SHP77 treated with DMSO at 0.1 percent for 48 hours (cell line): ENCODE measurements at regions not wholly inside any gene's neighbourhood (a gene's known extent, or its start where the extent isn't known, plus 50 kb on each side); places are given as distances from the start of the nearest gene placed in this dataset.
"Not testable (repeated sequence)": the region's sequence is repeated elsewhere in the genome, so short reads cannot be mapped to it uniquely, and the experiment has no call there.

Experiments used
- DNase-seq: peaks from one replicate; lab custom pipeline; 2025; lab: John Stamatoyannopoulos, UW

- no peak for DNase-seq
Measured at GRCh38 chr7:3138206-3138605, 94.5 kb upstream of the CARD11 start.

DNA sequence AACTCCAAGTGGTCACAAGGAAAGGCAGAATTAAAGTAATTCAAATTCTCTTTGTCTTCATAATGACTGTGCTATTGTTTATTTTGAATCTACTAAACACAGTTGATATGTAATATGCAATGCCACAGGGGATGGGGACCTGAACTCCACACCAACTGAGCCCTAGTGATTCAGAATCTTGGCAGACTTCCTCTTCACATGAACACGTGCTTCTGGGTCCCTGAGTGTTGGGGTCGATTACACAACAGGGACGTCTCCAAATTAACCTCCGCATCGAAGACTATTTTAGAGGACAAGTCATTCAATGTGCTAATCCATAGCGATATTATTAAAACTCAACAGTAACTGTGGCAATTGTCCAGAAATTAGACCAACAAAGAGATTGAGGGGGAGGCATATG lies 95.3 kb upstream of the CARD11 start:
- no peak for DNase-seq

GRCh38 chr7:3140834-3141233 lies 97.2 kb upstream of the CARD11 start:
- DNase-seq: no peak

DNA sequence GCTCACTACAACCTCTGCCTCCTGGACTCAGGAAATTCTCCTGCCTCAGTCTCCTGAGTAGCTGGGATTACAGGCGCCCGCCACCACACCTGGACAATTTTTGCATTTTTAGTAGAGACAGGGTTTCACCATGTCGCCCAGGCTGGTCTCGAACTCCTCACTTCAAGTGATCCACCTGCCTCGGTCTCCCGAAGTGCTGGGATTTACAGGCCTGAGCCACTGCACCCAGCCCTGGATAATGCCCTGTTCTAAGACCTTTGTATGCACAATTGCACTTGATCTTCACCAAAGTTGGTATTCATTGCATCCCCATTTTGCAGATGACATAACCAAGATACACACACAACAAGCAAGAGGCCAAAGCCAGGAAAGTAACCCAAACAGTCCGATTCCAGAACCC lies 97.7 kb upstream of the CARD11 start:
- DNase-seq: no peak

DNA sequence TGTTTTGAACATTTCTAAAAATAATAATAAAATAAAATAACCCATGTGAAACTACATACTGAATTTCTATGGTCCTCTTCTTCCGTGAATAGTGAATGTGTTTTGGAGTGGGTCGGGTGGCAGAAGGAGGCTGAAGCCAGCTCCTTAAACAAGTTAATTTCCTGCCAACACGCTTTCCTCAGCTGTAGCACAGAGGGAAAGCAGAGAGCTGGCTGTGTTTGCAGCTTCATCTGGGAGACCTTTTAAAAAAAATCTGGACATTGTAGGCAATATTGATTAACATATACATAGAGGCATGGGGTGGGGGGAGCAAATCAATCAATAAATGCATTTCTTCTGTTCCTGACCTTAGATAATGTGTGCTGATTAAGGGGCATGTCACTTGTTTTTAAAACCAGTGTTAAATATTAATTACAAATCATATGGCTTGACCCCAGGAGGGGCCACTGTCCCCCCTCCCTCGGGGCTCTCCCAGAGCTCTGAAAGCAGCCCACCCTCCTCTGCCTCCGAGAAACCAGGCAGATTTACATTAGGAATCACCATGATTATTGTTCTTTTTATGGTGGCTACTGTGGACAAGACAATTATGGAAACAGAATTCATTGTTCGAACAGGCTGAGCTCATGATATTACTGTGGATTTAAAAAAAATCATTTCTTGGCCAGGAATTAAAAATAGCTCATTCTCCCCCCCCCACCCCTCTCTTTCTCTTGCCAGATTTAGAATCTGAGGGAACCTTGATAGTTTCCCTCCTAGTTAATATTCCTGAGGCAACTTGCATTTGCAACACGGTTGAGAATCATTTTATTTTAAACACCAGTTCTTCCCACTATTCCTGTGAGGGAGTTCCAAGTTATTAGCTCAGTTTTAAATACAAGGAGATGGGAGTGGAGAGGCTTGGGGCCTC lies 100.5 kb upstream of the CARD11 start:
- no peak for DNase-seq

- not testable (repeated sequence) for DNase-seq
Measured at GRCh38 chr7:3144776-3145125, 101.1 kb upstream of the CARD11 start.

DNA sequence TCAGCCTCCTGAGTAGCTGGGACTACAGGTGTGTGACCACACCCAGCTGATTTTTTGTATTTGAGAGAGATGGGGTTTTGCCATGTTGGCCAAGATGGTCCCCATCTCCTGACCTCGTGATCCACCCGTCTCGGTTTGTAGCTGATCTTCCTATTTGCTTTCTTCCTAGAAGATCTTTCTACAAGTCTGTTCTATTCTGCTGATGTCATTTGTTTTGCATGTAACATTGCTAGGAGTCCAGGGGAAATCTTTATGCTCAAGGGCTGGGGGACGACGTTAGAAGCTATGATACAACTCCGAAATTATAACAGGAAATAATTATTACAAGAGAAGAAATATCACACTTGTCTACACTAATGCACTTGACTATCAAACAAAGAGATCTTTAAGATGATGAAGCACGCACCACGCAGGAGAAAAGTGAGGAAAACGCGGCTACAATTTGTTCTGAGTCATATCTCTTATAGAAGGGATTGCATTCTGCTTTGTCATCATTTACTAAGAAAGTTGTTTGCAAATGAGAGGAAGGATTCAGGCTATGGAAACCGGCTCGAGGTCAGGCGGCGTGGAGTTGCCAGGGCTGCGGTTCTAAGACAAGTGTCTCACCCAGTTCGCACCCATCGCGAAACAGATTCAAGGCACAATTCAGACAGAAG lies 103.0 kb upstream of the CARD11 start:
- DNase-seq: no peak

DNA sequence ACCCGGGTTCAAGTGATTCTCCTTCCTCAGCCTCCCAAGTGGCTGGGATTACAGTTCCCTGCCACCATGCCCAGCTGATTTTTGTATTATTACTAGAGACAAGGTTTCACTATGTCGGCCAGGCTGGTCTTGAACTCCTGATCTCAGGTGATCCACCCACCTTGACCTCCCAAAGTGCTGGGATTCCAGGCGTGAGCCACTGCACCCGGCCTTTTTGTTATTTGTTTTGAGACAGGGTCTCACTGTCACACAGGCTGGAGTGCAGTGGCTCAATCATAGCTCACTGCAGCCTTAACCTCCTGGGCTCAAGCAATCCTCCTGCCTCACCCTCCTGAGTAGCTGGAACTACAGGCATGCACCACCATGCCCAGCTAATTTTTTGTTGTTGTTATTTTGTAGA lies 104.8 kb upstream of the CARD11 start:
- DNase-seq: not testable (repeated sequence)

- no peak for DNase-seq
Measured at GRCh38 chr7:3149231-3149995, 105.7 kb upstream of the CARD11 start.

- DNase-seq: no peak
Measured at GRCh38 chr7:3150027-3150426, 106.4 kb upstream of the CARD11 start.

GRCh38 chr7:3151784-3152183 lies 108.1 kb upstream of the CARD11 start:
- no peak for DNase-seq

DNA sequence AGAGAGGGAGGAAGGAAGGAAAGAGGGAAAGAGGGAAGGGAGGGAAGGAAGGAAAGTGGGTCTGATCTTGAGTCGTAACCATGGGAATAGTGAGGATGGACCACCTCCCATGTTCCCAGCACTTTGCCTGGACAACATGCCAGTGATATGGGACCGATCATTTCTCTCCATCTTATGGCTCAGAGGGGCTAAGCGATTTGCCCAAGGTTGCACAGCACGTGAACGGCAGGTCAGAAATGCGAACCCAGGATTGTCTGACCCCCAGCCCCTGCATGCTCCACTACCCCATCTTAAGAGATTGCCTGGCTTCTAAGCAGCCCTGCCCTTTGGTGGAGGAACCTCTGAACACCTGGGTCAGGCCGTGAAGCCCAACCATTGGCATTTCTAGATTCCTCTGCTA lies 109.0 kb upstream of the CARD11 start:
- no peak for DNase-seq

DNA sequence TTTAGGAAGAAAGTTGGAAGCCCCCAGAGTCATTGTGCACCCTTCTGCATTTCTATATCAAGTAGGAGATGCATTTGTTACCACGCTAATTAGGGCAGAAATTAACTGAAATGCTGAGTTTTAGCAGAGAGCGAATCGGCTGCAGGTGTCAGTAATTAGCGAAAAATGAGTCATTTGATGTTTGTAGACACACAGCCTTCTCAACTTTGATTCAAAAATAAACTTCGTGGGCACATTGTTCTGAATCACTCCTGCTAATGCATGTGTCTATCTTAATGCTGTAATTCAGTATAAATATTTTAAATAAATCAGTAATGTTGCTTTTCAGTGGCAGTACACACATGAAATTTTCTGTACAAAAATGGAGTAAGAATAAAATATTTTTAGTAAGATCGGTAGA lies 109.5 kb upstream of the CARD11 start:
- DNase-seq: no peak

GRCh38 chr7:3154317-3154716 lies 110.7 kb upstream of the CARD11 start:
- no peak for DNase-seq

DNA sequence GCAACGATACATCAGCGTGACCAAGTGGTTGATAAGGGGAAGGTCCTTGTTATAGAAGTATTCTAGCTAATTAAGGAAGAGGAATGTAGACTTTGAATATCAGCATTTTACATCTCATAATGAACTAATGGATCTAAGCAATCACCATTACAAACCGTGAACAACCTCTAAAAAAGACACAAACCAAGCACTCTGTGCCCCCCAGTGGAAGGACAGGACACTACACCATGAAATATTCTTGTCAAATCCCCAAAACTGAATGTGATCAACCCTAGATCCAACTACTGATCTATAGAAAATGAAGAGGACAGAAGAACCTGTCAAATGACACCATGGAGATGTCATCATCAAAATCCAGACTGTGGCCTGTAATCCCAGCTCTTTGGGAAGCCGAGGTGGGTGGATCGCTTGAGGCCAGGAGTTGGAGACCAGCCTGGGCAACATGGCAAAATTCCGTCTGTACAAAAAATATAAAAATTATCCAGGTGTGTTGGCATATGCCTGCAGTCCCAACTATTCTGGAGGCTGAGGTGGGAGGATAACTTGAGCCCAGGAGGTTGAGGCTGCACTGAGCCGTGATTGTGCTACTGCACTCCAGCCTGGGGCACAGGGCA lies 111.3 kb upstream of the CARD11 start:
- DNase-seq: peak; percentile 42

- no peak for DNase-seq
Measured at GRCh38 chr7:3156508-3156907, 112.8 kb upstream of the CARD11 start.

- no peak for DNase-seq
Measured at GRCh38 chr7:3157566-3158287, 114.1 kb upstream of the CARD11 start.

- no peak for DNase-seq
Measured at GRCh38 chr7:3158341-3158760, 114.7 kb upstream of the CARD11 start.

GRCh38 chr7:3159039-3159438 lies 115.4 kb upstream of the CARD11 start:
- DNase-seq: no peak

DNA sequence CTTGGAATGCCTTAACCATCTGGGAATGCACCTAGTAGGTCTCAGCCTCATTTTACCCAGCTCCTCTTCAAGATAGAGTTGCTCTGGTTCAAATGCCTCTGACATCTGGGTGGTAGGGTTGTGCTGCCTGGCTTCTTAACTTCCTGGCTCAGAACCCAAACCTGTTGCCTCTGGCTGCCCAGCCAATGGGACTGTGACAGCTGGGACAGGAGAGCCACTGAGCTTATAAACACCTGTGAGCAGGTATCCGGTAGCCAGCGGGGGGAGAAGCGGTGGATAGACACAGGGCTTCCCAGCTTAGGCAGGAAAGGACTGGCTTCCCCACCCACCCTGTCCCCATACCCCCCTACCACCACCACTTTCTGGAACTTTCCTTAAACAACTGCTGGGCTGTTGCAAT lies 115.8 kb upstream of the CARD11 start:
- no peak for DNase-seq

GRCh38 chr7:3159926-3160325 lies 116.3 kb upstream of the CARD11 start:
- not testable (repeated sequence) for DNase-seq

DNA sequence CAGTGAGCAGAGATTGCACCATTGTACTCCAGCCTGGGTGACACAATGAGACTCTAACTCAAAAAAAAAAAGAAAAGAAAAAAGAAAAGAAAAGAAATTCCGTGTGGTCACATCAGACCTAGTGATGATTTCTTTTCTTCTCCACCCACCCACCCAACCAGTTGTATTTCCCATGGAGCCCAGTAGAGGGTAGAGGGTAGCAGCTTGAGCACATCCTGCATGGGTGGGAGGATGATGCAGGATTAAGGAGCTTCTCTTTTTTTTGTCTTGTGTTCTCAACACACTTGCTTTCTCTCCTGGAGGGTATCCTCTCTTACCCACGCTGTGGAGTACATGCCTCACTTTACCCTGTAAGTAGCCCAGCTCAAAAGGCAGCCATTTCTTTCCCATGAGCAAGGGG lies 118.6 kb upstream of the CARD11 start:
- DNase-seq: no peak
